H1 (cell line): ENCODE measurements at regions not wholly inside any gene's neighbourhood (a gene's known extent, or its start where the extent isn't known, plus 50 kb on each side); places are given as distances from the start of the nearest gene placed in this dataset.

ENCODE experiments used
- ATF3 ChIP-seq: IDR thresholded peaks from 2 replicates; pipeline ENCODE4 v1.6.1; 2011; ENCODE audit warnings: low read depth, mild to moderate bottlenecking, low read length; ENCODE audit not compliant: insufficient read depth
- BACH1 ChIP-seq: IDR thresholded peaks from 2 replicates; pipeline ENCODE4 v1.6.1; 2012; ENCODE audit warnings: low read length, improper control_type of control experiment
- CHD1 ChIP-seq: IDR thresholded peaks from 2 replicates; pipeline ENCODE4 v1.6.1; 2012; ENCODE audit warnings: low read depth, low read length, improper control_type of control experiment
- CHD7 ChIP-seq: fragments of 300-600 bp; sonication (generic); IDR thresholded peaks from 2 replicates; pipeline ENCODE4 v1.7.1; 2012; ENCODE audit warnings: low read length, moderate library complexity, mild to moderate bottlenecking, inconsistent platforms; ENCODE audit not compliant: insufficient replicate concordance
- HDAC6 ChIP-seq: IDR thresholded peaks from one replicate; pipeline ENCODE4 v1.7.1; 2012; ENCODE audit warnings: low read depth, mild to moderate bottlenecking, inconsistent platforms, low read length, moderate library complexity
- NRF1 ChIP-seq: IDR thresholded peaks from 2 replicates; pipeline ENCODE4 v1.6.1; 2011; ENCODE audit warnings: mild to moderate bottlenecking, low read depth, low read length, improper control_type of control experiment
- RFX5 ChIP-seq: IDR thresholded peaks from 2 replicates; pipeline ENCODE4 v1.6.1; 2011; ENCODE audit warnings: low read depth, low read length, improper control_type of control experiment, borderline replicate concordance
- SIN3A ChIP-seq, 2 experiments: IDR thresholded peaks in 1 of 2; conservative IDR thresholded peaks in 1 of 2; 2 replicates each; pipeline ENCODE4 v1.6.1; 2011 to 2012; ENCODE audit warnings: low read length in 2 of 2, improper control_type of control experiment in 1 of 2, low read depth in 1 of 2, mild to moderate bottlenecking in 1 of 2
- SUZ12 ChIP-seq: fragments of 200-600 bp; sonication (generic); IDR thresholded peaks from 2 replicates; pipeline ENCODE4 v1.6.1; 2012; ENCODE audit warnings: mild to moderate bottlenecking, inconsistent platforms, low read length, moderate library complexity, mixed read lengths
- TAF7 ChIP-seq: optimal IDR thresholded peaks from 2 replicates; pipeline ENCODE3; 2011; ENCODE audit warnings: low read depth, mild to moderate bottlenecking, inconsistent platforms, low read length, moderate library complexity, borderline replicate concordance
- TCF12 ChIP-seq: IDR thresholded peaks from 2 replicates; pipeline ENCODE4 v1.6.1; 2011; ENCODE audit warnings: low read depth, mild to moderate bottlenecking, low read length

GRCh38 chr5:106080535-106080934 is 1590.2 kb downstream of the EFNA5 start (continued):
- TF ChIP-seq CHD7 (no peak), RFX5 (no peak), CHD1 (no peak), BACH1 (no peak), TAF7 (no peak), SUZ12 (no peak), HDAC6 (no peak), ATF3 (no peak), NRF1 (no peak), TCF12 (no peak), SIN3A (conservative IDR thresholded peaks at IDR 0.05 in 1 of 2, IDR thresholded peaks at IDR 0.05 in 1 of 2; ENCODE audit: low read depth in 1 of 2, low read length in 2 of 2) (no peak)
- TF ChIP-seq, all 59 proteins: peak for 0
